OCI-LY3 (cell line): ENCODE measurements at regions not wholly inside any gene's neighbourhood (a gene's known extent, or its start where the extent isn't known, plus 50 kb on each side); places are given as distances from the start of the nearest gene placed in this dataset.
"Not testable (repeated sequence)": the region's sequence is repeated elsewhere in the genome, so short reads cannot be mapped to it uniquely, and the experiment has no call there.

Experiments used
- CTCF ChIP-seq: fragments of 200-600, 300-600 bp; sonication (generic); IDR thresholded peaks from 2 replicates; pipeline ENCODE4 v1.5.1; 2014; ENCODE audit warnings: antibody characterized with exemption, low read length, low read depth
- EZH2phosphoT487 ChIP-seq: fragments of 200-600 bp; shearing (Covaris generic); IDR thresholded peaks from 2 replicates; pipeline ENCODE4 v1.6.1; 2018; ENCODE audit warnings: antibody characterized with exemption, mixed run types, low read depth

- not testable (repeated sequence) for TF ChIP-seq CTCF, EZH2phosphoT487
These were observed 208.8 kb downstream of the KDM5D start for GRCh38 chrY:19535697-19536096.
